NB4 (cell line): ENCODE measurements at regions not wholly inside any gene's neighbourhood (a gene's known extent, or its start where the extent isn't known, plus 50 kb on each side); places are given as distances from the start of the nearest gene placed in this dataset.

ENCODE experiments used
- POLR2A ChIP-seq: IDR thresholded peaks from 2 replicates; pipeline ENCODE4 v1.6.1; 2011; ENCODE audit warnings: mild to moderate bottlenecking; ENCODE audit not compliant: insufficient read length; ENCODE audit errors: extremely low read depth
- TF ChIP-seq, protein P1 (sequence below): IDR thresholded peaks from one replicate; pipeline ENCODE4 v1.5.1; 2012; ENCODE audit warnings: low read depth, low read length

DNA sequence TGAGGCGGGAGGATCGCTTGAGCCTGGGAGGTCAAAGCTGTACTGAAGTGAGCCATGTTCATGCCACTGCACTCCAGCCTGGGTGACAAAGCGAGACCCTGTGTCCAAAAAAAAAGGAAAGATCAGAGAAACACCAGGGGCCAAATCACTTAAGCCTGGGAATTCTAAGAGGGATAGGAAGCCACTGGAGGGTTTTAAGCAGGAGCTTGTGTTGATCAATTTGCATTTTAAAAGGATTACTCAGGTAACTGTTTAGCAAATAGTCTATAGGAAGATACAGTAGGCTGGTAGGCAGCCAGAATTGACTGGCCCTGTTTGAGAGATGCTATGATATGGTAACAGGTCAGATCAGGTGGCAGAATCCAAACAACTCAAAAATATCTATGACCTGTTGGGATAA is 162.7 kb downstream of the SPTSSA start:
- TF ChIP-seq, protein P1, sequence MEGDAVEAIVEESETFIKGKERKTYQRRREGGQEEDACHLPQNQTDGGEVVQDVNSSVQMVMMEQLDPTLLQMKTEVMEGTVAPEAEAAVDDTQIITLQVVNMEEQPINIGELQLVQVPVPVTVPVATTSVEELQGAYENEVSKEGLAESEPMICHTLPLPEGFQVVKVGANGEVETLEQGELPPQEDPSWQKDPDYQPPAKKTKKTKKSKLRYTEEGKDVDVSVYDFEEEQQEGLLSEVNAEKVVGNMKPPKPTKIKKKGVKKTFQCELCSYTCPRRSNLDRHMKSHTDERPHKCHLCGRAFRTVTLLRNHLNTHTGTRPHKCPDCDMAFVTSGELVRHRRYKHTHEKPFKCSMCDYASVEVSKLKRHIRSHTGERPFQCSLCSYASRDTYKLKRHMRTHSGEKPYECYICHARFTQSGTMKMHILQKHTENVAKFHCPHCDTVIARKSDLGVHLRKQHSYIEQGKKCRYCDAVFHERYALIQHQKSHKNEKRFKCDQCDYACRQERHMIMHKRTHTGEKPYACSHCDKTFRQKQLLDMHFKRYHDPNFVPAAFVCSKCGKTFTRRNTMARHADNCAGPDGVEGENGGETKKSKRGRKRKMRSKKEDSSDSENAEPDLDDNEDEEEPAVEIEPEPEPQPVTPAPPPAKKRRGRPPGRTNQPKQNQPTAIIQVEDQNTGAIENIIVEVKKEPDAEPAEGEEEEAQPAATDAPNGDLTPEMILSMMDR = no peak
- no peak for TF ChIP-seq POLR2A
